Activated naive CD4-positive, alpha-beta T cell treated with anti-CD3 and anti-CD28 coated beads for 36 hours (primary cell): ENCODE measurements at regions not wholly inside any gene's neighbourhood (a gene's known extent, or its start where the extent isn't known, plus 50 kb on each side); places are given as distances from the start of the nearest gene placed in this dataset.

Source experiments
- CTCF ChIA-PET: fragments of 350-600 bp; sonication (Branson Sonifier 250); formaldehyde crosslinking; loops from one replicate; lab custom pipeline; 2021; ENCODE audit warnings: antibody characterized with exemption; lab: Charles Lee
- DNase-seq: peaks from one replicate; pipeline ENCODE4 v3.0.0-alpha.2; 2020
- H3K27ac Mint-ChIP-seq: one replicate; pipeline ENCODE4 v1.8.0; 2021; ENCODE audit warnings: mild to moderate bottlenecking, mixed read lengths
- H3K27me3 Mint-ChIP-seq: one replicate; pipeline ENCODE4 v1.8.0; 2021; ENCODE audit warnings: low read depth, mixed read lengths
- H3K36me3 Mint-ChIP-seq: one replicate; pipeline ENCODE4 v1.8.0; 2021; ENCODE audit warnings: low read depth, mixed read lengths
- H3K4me1 Mint-ChIP-seq: one replicate; pipeline ENCODE4 v1.8.0; 2021; ENCODE audit warnings: low read depth, mixed read lengths
- H3K4me3 Mint-ChIP-seq: one replicate; pipeline ENCODE4 v1.8.0; 2021; ENCODE audit warnings: mild to moderate bottlenecking, moderate library complexity, mixed read lengths
- H3K9me3 Mint-ChIP-seq: one replicate; pipeline ENCODE4 v1.8.0; 2021; ENCODE audit warnings: mixed read lengths
- intact Hi-C: fragments of 100-400 bp; cut with micrococcal nuclease; formaldehyde crosslinking; loops from one replicate; pipeline ENCODE4 v1.15.1; 2023

GRCh38 chr3:182668541-182668940 is 124.8 kb upstream of the ATP11B start:
- CTCF ChIA-PET = no interaction called here
- DNase-seq = no peak
- H3K27ac Mint-ChIP-seq = no peak overlapping the region
- peaks cover 15% of the 10 kb centered on the region for H3K27me3 Mint-ChIP-seq
- no peaks in the 10 kb centered on the region for H3K4me1 Mint-ChIP-seq
- intact Hi-C loops = no loop called here
- H3K9me3 Mint-ChIP-seq = no peaks in the 10 kb centered on the region
- H3K36me3 Mint-ChIP-seq = no peaks in the 10 kb centered on the region
- no peak overlapping the region for H3K4me3 Mint-ChIP-seq

GRCh38 chr3:182668974-182669373 is 124.3 kb upstream of the ATP11B start:
- Mint-ChIP-seq H3K9me3 (no peaks in the 10 kb centered on the region), H3K4me3 (no peak overlapping the region)

GRCh38 chr3:182671541-182671940 is 121.8 kb upstream of the ATP11B start:
- no peaks in the 10 kb centered on the region for H3K9me3 Mint-ChIP-seq
- peaks cover 14% of the 10 kb centered on the region for H3K27me3 Mint-ChIP-seq
- no peak overlapping the region for H3K4me3 Mint-ChIP-seq
- no peak overlapping the region for H3K27ac Mint-ChIP-seq
- no peak for DNase-seq
- no peaks in the 10 kb centered on the region for H3K36me3 Mint-ChIP-seq
- CTCF ChIA-PET = no interaction called here
- H3K4me1 Mint-ChIP-seq = no peaks in the 10 kb centered on the region
- intact Hi-C loops = no loop called here

More at GRCh38 chr3:182668974-182669373, 124.3 kb upstream of the ATP11B start:
- no peak overlapping the region for H3K27ac Mint-ChIP-seq
- peaks cover 16% of the 10 kb centered on the region for H3K27me3 Mint-ChIP-seq
- H3K4me1 Mint-ChIP-seq = no peaks in the 10 kb centered on the region
- no peaks in the 10 kb centered on the region for H3K36me3 Mint-ChIP-seq
- DNase-seq = no peak
- intact Hi-C loops = no loop called here
- CTCF ChIA-PET = no interaction called here

- peaks cover 14% of the 10 kb centered on the region for H3K27me3 Mint-ChIP-seq
- intact Hi-C loops = no loop called here
- H3K36me3 Mint-ChIP-seq = no peaks in the 10 kb centered on the region
- no peak overlapping the region for H3K27ac Mint-ChIP-seq
- no peak overlapping the region for H3K4me3 Mint-ChIP-seq
- CTCF ChIA-PET = no interaction called here
- no peak for DNase-seq
- no peaks in the 10 kb centered on the region for H3K4me1 Mint-ChIP-seq
- H3K9me3 Mint-ChIP-seq = no peaks in the 10 kb centered on the region
Observed at GRCh38 chr3:182671942-182672341, 121.4 kb upstream of the ATP11B start.

GRCh38 chr3:182673336-182673735 is 120.0 kb upstream of the ATP11B start:
- DNase-seq = no peak
- intact Hi-C loops = no loop called here
- CTCF ChIA-PET = no interaction called here
- Mint-ChIP-seq H3K36me3 (no peaks in the 10 kb centered on the region), H3K9me3 (no peaks in the 10 kb centered on the region), H3K27ac (no peak overlapping the region), H3K27me3 (peaks cover 9% of the 10 kb centered on the region), H3K4me1 (no peaks in the 10 kb centered on the region), H3K4me3 (no peak overlapping the region)

GRCh38 chr3:182682263-182683241 is 110.8 kb upstream of the ATP11B start:
- Mint-ChIP-seq H3K36me3 (no peaks in the 10 kb centered on the region), H3K9me3 (no peaks in the 10 kb centered on the region), H3K27ac (no peak overlapping the region), H3K4me1 (peaks cover 8% of the 10 kb centered on the region), H3K4me3 (peak overlapping the region; percentile 76), H3K27me3 (peaks cover 16% of the 10 kb centered on the region)
- intact Hi-C loops = loop anchor here (1.0 to 10.0 kb wide), 9 partner anchors 65 to 1878 kb away; no protein-coding TSS in a partner anchor
- DNase-seq = peak; percentile 71
- CTCF ChIA-PET = interaction anchor here (0.6 to 1.1 kb wide), 5 partner anchors 29 to 1520 kb away, joined by 3 read pairs; no protein-coding TSS in a partner anchor

GRCh38 chr3:182683453-182683852 is 109.9 kb upstream of the ATP11B start:
- peaks cover 8% of the 10 kb centered on the region for H3K4me1 Mint-ChIP-seq
- intact Hi-C loops = loop anchor here (1.0 to 10.0 kb wide), 9 partner anchors 66 to 1879 kb away; no protein-coding TSS in a partner anchor
- no peaks in the 10 kb centered on the region for H3K9me3 Mint-ChIP-seq
- peak overlapping the region; percentile 66 for H3K4me3 Mint-ChIP-seq
- peak; percentile 80 for DNase-seq
- H3K27ac Mint-ChIP-seq = no peak overlapping the region
- H3K27me3 Mint-ChIP-seq = peaks cover 16% of the 10 kb centered on the region
- CTCF ChIA-PET = interaction anchor here (0.5 to 1.5 kb wide), 10 partner anchors 11 to 1521 kb away, joined by 3 to 7 read pairs (median 3); no protein-coding TSS in a partner anchor
- no peaks in the 10 kb centered on the region for H3K36me3 Mint-ChIP-seq

- Mint-ChIP-seq H3K27me3 (peaks cover 16% of the 10 kb centered on the region), H3K9me3 (no peaks in the 10 kb centered on the region)
- intact Hi-C loops = loop anchor here (1.0 to 10.0 kb wide), 9 partner anchors 67 to 1879 kb away; no protein-coding TSS in a partner anchor
Observed at GRCh38 chr3:182683858-182684257, 109.4 kb upstream of the ATP11B start.

GRCh38 chr3:182686033-182686886 is 107.0 kb upstream of the ATP11B start:
- Mint-ChIP-seq H3K27me3 (peaks cover 16% of the 10 kb centered on the region), H3K27ac (no peak overlapping the region), H3K36me3 (no peaks in the 10 kb centered on the region), H3K9me3 (no peaks in the 10 kb centered on the region), H3K4me3 (no peak overlapping the region), H3K4me1 (peaks cover 8% of the 10 kb centered on the region)
- no peak for DNase-seq
- intact Hi-C loops = loop anchor here (10.0 kb wide), 2 partner anchors 181 to 1881 kb away; no protein-coding TSS in a partner anchor
- CTCF ChIA-PET = interaction anchor here (0.6 to 1.9 kb wide), 5 partner anchors 11 to 938 kb away, joined by 3 to 5 read pairs (median 5); no protein-coding TSS in a partner anchor

More at GRCh38 chr3:182683858-182684257, 109.4 kb upstream of the ATP11B start:
- Mint-ChIP-seq H3K4me1 (peaks cover 8% of the 10 kb centered on the region), H3K36me3 (no peaks in the 10 kb centered on the region), H3K27ac (no peak overlapping the region), H3K4me3 (no peak overlapping the region)
- CTCF ChIA-PET = interaction anchor here (0.6 to 1.5 kb wide), 8 partner anchors 11 to 1357 kb away, joined by 3 to 7 read pairs (median 4); no protein-coding TSS in a partner anchor
- no peak for DNase-seq

- intact Hi-C loops = no loop called here
- Mint-ChIP-seq H3K4me1 (no peaks in the 10 kb centered on the region), H3K9me3 (no peaks in the 10 kb centered on the region), H3K36me3 (no peaks in the 10 kb centered on the region), H3K27me3 (peaks cover 3% of the 10 kb centered on the region), H3K27ac (no peak overlapping the region), H3K4me3 (no peak overlapping the region)
- CTCF ChIA-PET = no interaction called here
- DNase-seq = no peak
Observed at GRCh38 chr3:182690172-182690571, 103.1 kb upstream of the ATP11B start.

GRCh38 chr3:182692021-182692420 is 101.3 kb upstream of the ATP11B start:
- DNase-seq = no peak
- intact Hi-C loops = no loop called here
- Mint-ChIP-seq H3K4me3 (no peak overlapping the region), H3K9me3 (no peaks in the 10 kb centered on the region), H3K27ac (no peak overlapping the region), H3K4me1 (no peaks in the 10 kb centered on the region), H3K27me3 (no peaks in the 10 kb centered on the region), H3K36me3 (no peaks in the 10 kb centered on the region)
- CTCF ChIA-PET = interaction anchor here (1.1 kb wide), 1 partner anchor 16 kb away, joined by 3 read pairs; no protein-coding TSS in a partner anchor

GRCh38 chr3:182692695-182693094 is 100.6 kb upstream of the ATP11B start:
- DNase-seq = no peak
- Mint-ChIP-seq H3K4me1 (no peaks in the 10 kb centered on the region), H3K36me3 (no peaks in the 10 kb centered on the region), H3K4me3 (no peak overlapping the region), H3K9me3 (no peaks in the 10 kb centered on the region), H3K27ac (no peak overlapping the region), H3K27me3 (no peaks in the 10 kb centered on the region)
- CTCF ChIA-PET = no interaction called here
- intact Hi-C loops = no loop called here
